ENCODE measurements at regions not wholly inside any gene's neighbourhood (a gene's known extent, or its start where the extent isn't known, plus 50 kb on each side); places are given as distances from the start of the nearest gene placed in this dataset.
"Not testable (repeated sequence)": the region's sequence is repeated elsewhere in the genome, so short reads cannot be mapped to it uniquely, and the experiment has no call there.

- no peak for DNase-seq (ENCODE audit: low read depth in 1 of 2, low spot score in 1 of 2)
These were observed 255.2 kb downstream of the C11orf87 start for GRCh38 chr11:109677231-109677630.

- DNase-seq (ENCODE audit: low read depth in 1 of 2, low spot score in 1 of 2): no peak
These were observed 255.9 kb downstream of the C11orf87 start for GRCh38 chr11:109677876-109678275.

GRCh38 chr11:109680127-109680526 is 258.1 kb downstream of the C11orf87 start:
- no peak for DNase-seq (ENCODE audit: low read depth in 1 of 2, low spot score in 1 of 2)

GRCh38 chr11:109682788-109683187 is 260.8 kb downstream of the C11orf87 start:
- not testable (repeated sequence) for DNase-seq (ENCODE audit: low read depth in 1 of 2, low spot score in 1 of 2)

GRCh38 chr11:109695696-109696095 is 273.7 kb downstream of the C11orf87 start:
- DNase-seq (ENCODE audit: low read depth in 1 of 2, low spot score in 1 of 2): no peak

GRCh38 chr11:109696191-109696897 is 274.4 kb downstream of the C11orf87 start:
- no peak for DNase-seq (ENCODE audit: low read depth in 1 of 2, low spot score in 1 of 2)

- DNase-seq (ENCODE audit: low read depth in 1 of 2, low spot score in 1 of 2): no peak
These were observed 275.3 kb downstream of the C11orf87 start for GRCh38 chr11:109697140-109697843.

- no peak for DNase-seq (ENCODE audit: low read depth in 1 of 2, low spot score in 1 of 2)
These were observed 276.2 kb downstream of the C11orf87 start for GRCh38 chr11:109698237-109698636.

GRCh38 chr11:109704432-109704831 is 282.4 kb downstream of the C11orf87 start:
- DNase-seq (ENCODE audit: low read depth in 1 of 2, low spot score in 1 of 2): no peak

GRCh38 chr11:109706945-109707344 is 285.0 kb downstream of the C11orf87 start:
- DNase-seq (ENCODE audit: low read depth in 1 of 2, low spot score in 1 of 2): no peak

- DNase-seq (ENCODE audit: low read depth in 1 of 2, low spot score in 1 of 2): no peak
These were observed 285.4 kb downstream of the C11orf87 start for GRCh38 chr11:109707411-109707810.

GRCh38 chr11:109708184-109708583 is 286.2 kb downstream of the C11orf87 start:
- DNase-seq (ENCODE audit: low read depth in 1 of 2, low spot score in 1 of 2): no peak

GRCh38 chr11:109714444-109714843 is 292.5 kb downstream of the C11orf87 start:
- DNase-seq (ENCODE audit: low read depth in 1 of 2, low spot score in 1 of 2): not testable (repeated sequence)

GRCh38 chr11:109715424-109715823 is 293.4 kb downstream of the C11orf87 start:
- DNase-seq (ENCODE audit: low read depth in 1 of 2, low spot score in 1 of 2): not testable (repeated sequence)

GRCh38 chr11:109726061-109726460 is 304.1 kb downstream of the C11orf87 start:
- no peak for DNase-seq (ENCODE audit: low read depth in 1 of 2, low spot score in 1 of 2)

- DNase-seq (ENCODE audit: low read depth in 1 of 2, low spot score in 1 of 2): no peak
These were observed 306.1 kb downstream of the C11orf87 start for GRCh38 chr11:109728056-109728455.

GRCh38 chr11:109729761-109730160 is 307.8 kb downstream of the C11orf87 start:
- no peak for DNase-seq (ENCODE audit: low read depth in 1 of 2, low spot score in 1 of 2)

- DNase-seq (ENCODE audit: low read depth in 1 of 2, low spot score in 1 of 2): no peak
These were observed 308.7 kb downstream of the C11orf87 start for GRCh38 chr11:109730669-109731068.

GRCh38 chr11:109731451-109731850 is 309.5 kb downstream of the C11orf87 start:
- DNase-seq (ENCODE audit: low read depth in 1 of 2, low spot score in 1 of 2): no peak

GRCh38 chr11:109733245-109733644 is 311.3 kb downstream of the C11orf87 start:
- no peak for DNase-seq (ENCODE audit: low read depth in 1 of 2, low spot score in 1 of 2)

GRCh38 chr11:109734566-109734965 is 312.6 kb downstream of the C11orf87 start:
- no peak for DNase-seq (ENCODE audit: low read depth in 1 of 2, low spot score in 1 of 2)

- DNase-seq (ENCODE audit: low read depth in 1 of 2, low spot score in 1 of 2): no peak
These were observed 313.1 kb downstream of the C11orf87 start for GRCh38 chr11:109735128-109735527.

GRCh38 chr11:109739379-109739778 is 317.4 kb downstream of the C11orf87 start:
- no peak for DNase-seq (ENCODE audit: low read depth in 1 of 2, low spot score in 1 of 2)

Measured in activated CD4-positive, alpha-beta T cell treated with anti-CD3 and anti-CD28 coated beads, Interleukin-2, amount 50 U/mL, for 24 hours (primary cell).